ENCODE measurements at regions not wholly inside any gene's neighbourhood (a gene's known extent, or its start where the extent isn't known, plus 50 kb on each side); places are given as distances from the start of the nearest gene placed in this dataset.

DNA sequence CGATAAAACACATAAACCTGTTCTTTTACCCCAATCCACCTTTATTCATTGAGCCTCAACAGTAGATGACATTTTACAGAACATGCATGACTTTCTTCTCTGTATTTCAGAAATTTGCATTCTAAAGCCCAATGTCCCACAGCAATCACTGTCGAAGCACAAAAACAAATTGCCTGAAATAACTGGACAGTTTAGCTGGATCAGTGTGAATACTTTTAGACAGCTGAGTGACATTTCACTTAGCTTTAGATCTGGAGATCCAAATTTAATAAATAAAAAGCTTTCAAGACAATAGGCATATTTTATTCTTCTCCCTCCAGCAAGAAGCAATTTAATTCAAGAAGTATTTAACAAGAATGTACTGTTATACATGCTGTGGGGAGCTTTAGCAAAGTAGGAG is 109.1 kb upstream of the FSCB start:
- TF ChIP-seq, protein P1, sequence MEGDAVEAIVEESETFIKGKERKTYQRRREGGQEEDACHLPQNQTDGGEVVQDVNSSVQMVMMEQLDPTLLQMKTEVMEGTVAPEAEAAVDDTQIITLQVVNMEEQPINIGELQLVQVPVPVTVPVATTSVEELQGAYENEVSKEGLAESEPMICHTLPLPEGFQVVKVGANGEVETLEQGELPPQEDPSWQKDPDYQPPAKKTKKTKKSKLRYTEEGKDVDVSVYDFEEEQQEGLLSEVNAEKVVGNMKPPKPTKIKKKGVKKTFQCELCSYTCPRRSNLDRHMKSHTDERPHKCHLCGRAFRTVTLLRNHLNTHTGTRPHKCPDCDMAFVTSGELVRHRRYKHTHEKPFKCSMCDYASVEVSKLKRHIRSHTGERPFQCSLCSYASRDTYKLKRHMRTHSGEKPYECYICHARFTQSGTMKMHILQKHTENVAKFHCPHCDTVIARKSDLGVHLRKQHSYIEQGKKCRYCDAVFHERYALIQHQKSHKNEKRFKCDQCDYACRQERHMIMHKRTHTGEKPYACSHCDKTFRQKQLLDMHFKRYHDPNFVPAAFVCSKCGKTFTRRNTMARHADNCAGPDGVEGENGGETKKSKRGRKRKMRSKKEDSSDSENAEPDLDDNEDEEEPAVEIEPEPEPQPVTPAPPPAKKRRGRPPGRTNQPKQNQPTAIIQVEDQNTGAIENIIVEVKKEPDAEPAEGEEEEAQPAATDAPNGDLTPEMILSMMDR (IDR thresholded peaks at IDR 0.05; ENCODE audit: insufficient read depth, low read length, poor library complexity, severe bottlenecking) = no peak
- Histone ChIP-seq H3K36me3 (ENCODE audit: control insufficient read depth, insufficient read depth, low read length) (no peaks in the 10 kb centered on the region), H3K4me3 (replicated peaks; ENCODE audit: low read depth, low read length) (no peak overlapping the region), H3K27me3 (replicated peaks; ENCODE audit: control insufficient read depth, insufficient read depth, low read length) (no peaks in the 10 kb centered on the region)
- DNase-seq (ENCODE audit: extremely low read depth, insufficient read length) = no peak

DNA sequence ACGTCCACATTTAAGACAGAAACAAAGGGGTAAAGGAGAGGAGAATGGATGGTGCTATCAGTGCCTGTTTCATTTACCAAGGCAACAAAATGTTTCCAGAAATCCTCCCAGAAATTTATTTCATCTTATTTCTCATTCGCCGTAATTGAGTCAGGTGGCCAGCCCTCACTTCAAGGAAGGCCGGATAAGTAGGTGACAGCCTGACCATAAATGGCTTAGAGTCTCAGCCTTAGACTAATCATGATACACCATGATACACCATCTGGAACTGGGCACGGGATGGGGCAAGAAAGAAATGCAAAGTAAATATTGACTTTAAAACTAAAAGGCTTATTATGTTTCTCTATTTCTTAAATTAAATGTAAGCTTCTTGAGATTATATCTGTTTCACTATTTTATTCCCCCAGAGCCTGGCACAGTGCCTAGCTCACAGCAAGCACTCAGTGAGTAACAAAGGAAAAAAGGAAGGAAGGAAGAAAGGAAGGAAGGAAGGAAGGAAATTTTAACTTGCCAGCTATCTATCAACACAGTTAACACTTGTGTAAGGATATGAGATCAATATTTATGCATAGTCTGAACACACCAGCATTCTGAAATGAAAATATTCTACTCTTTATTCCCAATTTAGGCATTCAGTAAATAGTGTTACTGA is 106.1 kb upstream of the FSCB start:
- H3K27me3 ChIP-seq (replicated peaks; ENCODE audit: control insufficient read depth, insufficient read depth, low read length) = no peaks in the 10 kb centered on the region
- no peak overlapping the region for H3K4me3 ChIP-seq (replicated peaks; ENCODE audit: low read depth, low read length)
- DNase-seq (ENCODE audit: extremely low read depth, insufficient read length) = no peak
- no peaks in the 10 kb centered on the region for H3K36me3 ChIP-seq (ENCODE audit: control insufficient read depth, insufficient read depth, low read length)
- TF ChIP-seq, protein P1 (IDR thresholded peaks at IDR 0.05; ENCODE audit: insufficient read depth, low read length, poor library complexity, severe bottlenecking) = no peak

DNA sequence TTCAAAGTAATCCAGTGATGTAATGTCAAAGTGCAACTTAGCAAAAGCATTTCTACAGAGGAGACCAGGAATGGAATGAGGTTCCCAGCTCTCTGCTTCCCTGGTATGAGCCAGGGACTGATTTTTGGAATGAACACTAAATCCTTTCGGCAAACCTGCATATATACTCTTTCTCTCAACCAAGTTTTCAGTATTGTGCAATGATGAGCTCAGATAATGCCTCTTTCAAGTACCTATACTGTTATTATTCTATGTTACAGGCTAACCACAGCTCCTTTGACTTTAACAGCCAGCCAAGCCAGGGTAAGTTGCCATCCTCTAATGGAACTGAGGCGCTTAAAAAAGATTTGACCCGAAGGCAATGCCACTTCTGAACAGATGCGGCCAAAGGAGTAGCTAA is 104.9 kb upstream of the FSCB start:
- DNase-seq (ENCODE audit: extremely low read depth, insufficient read length) = no peak
- no peaks in the 10 kb centered on the region for H3K27me3 ChIP-seq (replicated peaks; ENCODE audit: control insufficient read depth, insufficient read depth, low read length)
- no peaks in the 10 kb centered on the region for H3K36me3 ChIP-seq (ENCODE audit: control insufficient read depth, insufficient read depth, low read length)
- TF ChIP-seq, protein P1 (IDR thresholded peaks at IDR 0.05; ENCODE audit: insufficient read depth, low read length, poor library complexity, severe bottlenecking) = no peak
- no peak overlapping the region for H3K4me3 ChIP-seq (replicated peaks; ENCODE audit: low read depth, low read length)

DNA sequence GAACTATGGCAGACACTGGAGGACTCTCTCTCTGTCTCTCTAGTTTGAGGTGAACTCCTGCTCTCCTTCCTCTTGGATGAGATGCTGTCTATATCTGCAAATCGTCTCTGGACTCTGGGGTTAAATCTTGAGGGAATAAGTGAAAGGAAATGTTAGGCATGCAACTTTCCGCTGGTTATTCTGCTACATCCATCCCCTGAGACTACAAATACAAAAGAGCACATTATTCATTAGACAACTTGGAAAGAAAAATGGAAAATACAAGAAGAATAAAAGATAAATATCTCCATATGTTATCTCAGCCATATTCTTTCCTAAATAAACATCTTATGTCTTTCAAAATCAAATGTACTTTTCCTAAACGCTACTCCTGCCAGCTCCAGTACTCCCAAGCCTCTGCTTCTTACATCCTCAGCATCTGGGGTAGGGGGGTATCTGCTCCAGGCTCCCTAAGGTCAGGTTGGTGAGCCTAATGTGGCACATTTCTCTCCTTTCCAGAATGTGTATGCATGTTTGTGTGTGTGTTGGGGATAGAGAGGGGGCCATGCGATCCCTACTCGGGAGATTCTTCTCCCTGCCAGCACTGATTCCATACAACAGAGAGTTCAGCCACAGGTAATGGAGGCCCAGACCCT is 102.9 kb upstream of the FSCB start:
- DNase-seq (ENCODE audit: extremely low read depth, insufficient read length) = no peak
- TF ChIP-seq, protein P1 (IDR thresholded peaks at IDR 0.05; ENCODE audit: insufficient read depth, low read length, poor library complexity, severe bottlenecking) = no peak

DNA sequence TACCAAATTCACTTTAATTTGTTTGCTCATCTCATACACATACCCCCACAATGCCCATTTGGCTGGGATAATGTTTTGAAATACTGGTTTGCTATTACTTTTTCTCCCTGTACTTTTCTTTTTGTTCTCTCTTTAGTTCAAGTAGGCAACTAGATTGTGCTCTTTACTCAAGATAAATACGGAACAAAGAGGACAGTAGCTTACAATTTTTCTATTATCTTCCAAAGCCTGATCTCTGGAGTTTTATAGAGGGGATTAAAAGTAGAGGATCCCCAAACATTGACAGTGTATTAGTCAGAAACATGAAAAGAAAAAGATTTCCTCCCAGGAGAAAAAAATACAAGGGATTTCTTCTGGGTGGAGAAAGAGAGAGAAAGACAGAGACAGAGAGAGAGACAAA is 102.1 kb upstream of the FSCB start:
- Histone ChIP-seq H3K27me3 (replicated peaks; ENCODE audit: control insufficient read depth, insufficient read depth, low read length) (no peaks in the 10 kb centered on the region), H3K4me3 (replicated peaks; ENCODE audit: low read depth, low read length) (no peak overlapping the region), H3K36me3 (ENCODE audit: control insufficient read depth, insufficient read depth, low read length) (no peaks in the 10 kb centered on the region)
- TF ChIP-seq, protein P1 (IDR thresholded peaks at IDR 0.05; ENCODE audit: insufficient read depth, low read length, poor library complexity, severe bottlenecking) = no peak
- DNase-seq (ENCODE audit: extremely low read depth, insufficient read length) = no peak

More for the DNA sequence above, 102.9 kb upstream of the FSCB start:
- Histone ChIP-seq H3K27me3 (replicated peaks; ENCODE audit: control insufficient read depth, insufficient read depth, low read length) (no peaks in the 10 kb centered on the region), H3K36me3 (ENCODE audit: control insufficient read depth, insufficient read depth, low read length) (no peaks in the 10 kb centered on the region), H3K4me3 (replicated peaks; ENCODE audit: low read depth, low read length) (no peak overlapping the region)
